Lower lobe of right lung (tissue), 2 donors: ENCODE measurements at regions not wholly inside any gene's neighbourhood (a gene's known extent, or its start where the extent isn't known, plus 50 kb on each side); places are given as distances from the start of the nearest gene placed in this dataset.

Experiments used
- ATAC-seq, 2 donors: fragments of 200-7000 bp; cut with Tn5 transposase; one replicate each; pipeline ENCODE4 v1.9.1; 2020 to 2022; ENCODE audit warnings: mild to moderate bottlenecking in 2 of 2, moderate library complexity in 2 of 2
- DNase-seq: peaks from one replicate; pipeline ENCODE4 v3.0.0-alpha.2; 2020
- H3K27ac ChIP-seq: fragments of 200-600 bp; one replicate; pipeline ENCODE4 v1.8.0; 2022
- H3K27me3 ChIP-seq: fragments of 200-600 bp; one replicate; pipeline ENCODE4 v1.8.0; 2022; ENCODE audit warnings: low read depth
- H3K36me3 ChIP-seq: fragments of 200-600 bp; one replicate; pipeline ENCODE4 v1.8.0; 2022; ENCODE audit warnings: mild to moderate bottlenecking
- H3K4me1 ChIP-seq: fragments of 200-600 bp; one replicate; pipeline ENCODE4 v1.8.0; 2022
- H3K4me3 ChIP-seq: fragments of 200-600 bp; one replicate; pipeline ENCODE4 v1.8.0; 2022; ENCODE audit warnings: mild to moderate bottlenecking
- H3K9me3 ChIP-seq: fragments of 200-600 bp; one replicate; pipeline ENCODE4 v1.8.0; 2022
- intact Hi-C: fragments of 100-400 bp; cut with DNase I; formaldehyde crosslinking; loops from one replicate; pipeline ENCODE4 v1.11.0; 2022
- TF ChIP-seq, protein P1 (sequence below): fragments of 200-600 bp; IDR thresholded peaks from one replicate; pipeline ENCODE4 v1.8.0; 2022; ENCODE audit warnings: antibody characterized with exemption, mild to moderate bottlenecking
- donor health status: DM: no; HTN: yes; CAD: no; lungs with severe emphysema.

GRCh38 chr13:36763126-36763722 is 55.8 kb upstream of the RFXAP start:
- DNase-seq: no peak
- Histone ChIP-seq H3K9me3 (peaks cover 7% of the 10 kb centered on the region), H3K27ac (no peak overlapping the region), H3K36me3 (no peaks in the 10 kb centered on the region), H3K27me3 (no peaks in the 10 kb centered on the region), H3K4me3 (no peak overlapping the region), H3K4me1 (no peaks in the 10 kb centered on the region)
- no peak for ATAC-seq
- intact Hi-C loops: no loop called here
- TF ChIP-seq, protein P1, sequence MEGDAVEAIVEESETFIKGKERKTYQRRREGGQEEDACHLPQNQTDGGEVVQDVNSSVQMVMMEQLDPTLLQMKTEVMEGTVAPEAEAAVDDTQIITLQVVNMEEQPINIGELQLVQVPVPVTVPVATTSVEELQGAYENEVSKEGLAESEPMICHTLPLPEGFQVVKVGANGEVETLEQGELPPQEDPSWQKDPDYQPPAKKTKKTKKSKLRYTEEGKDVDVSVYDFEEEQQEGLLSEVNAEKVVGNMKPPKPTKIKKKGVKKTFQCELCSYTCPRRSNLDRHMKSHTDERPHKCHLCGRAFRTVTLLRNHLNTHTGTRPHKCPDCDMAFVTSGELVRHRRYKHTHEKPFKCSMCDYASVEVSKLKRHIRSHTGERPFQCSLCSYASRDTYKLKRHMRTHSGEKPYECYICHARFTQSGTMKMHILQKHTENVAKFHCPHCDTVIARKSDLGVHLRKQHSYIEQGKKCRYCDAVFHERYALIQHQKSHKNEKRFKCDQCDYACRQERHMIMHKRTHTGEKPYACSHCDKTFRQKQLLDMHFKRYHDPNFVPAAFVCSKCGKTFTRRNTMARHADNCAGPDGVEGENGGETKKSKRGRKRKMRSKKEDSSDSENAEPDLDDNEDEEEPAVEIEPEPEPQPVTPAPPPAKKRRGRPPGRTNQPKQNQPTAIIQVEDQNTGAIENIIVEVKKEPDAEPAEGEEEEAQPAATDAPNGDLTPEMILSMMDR: no peak

GRCh38 chr13:36764536-36764935 is 54.5 kb upstream of the RFXAP start:
- DNase-seq (no peak), ATAC-seq (no peak)
- intact Hi-C loops: no loop called here
- TF ChIP-seq, protein P1: no peak
- Histone ChIP-seq H3K36me3 (no peaks in the 10 kb centered on the region), H3K4me3 (no peak overlapping the region), H3K27me3 (no peaks in the 10 kb centered on the region), H3K9me3 (peaks cover 7% of the 10 kb centered on the region), H3K27ac (no peak overlapping the region), H3K4me1 (no peaks in the 10 kb centered on the region)

DNA sequence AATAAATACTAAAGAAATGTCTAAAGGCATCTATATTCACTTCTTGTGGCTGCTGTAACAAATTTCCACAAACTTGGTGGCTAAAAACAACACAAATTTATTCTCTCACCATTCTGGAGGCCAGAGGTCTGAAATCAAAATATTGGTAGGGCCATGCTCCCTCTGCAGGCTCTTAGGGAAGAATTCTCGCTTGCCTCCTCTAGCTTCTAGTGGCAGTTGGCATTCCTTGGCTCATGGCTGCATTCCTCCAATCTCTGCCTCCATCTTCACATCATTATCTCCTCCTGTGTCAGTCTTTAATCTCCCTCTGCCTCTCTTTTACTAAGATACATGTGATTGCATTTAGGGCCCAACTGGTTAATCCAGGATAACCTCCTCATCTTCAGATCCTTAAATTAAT is 54.1 kb upstream of the RFXAP start:
- ATAC-seq: no peak
- Histone ChIP-seq H3K27me3 (no peaks in the 10 kb centered on the region), H3K4me1 (no peaks in the 10 kb centered on the region), H3K27ac (no peak overlapping the region), H3K4me3 (no peak overlapping the region), H3K9me3 (peaks cover 7% of the 10 kb centered on the region), H3K36me3 (no peaks in the 10 kb centered on the region)
- intact Hi-C loops: no loop called here
- TF ChIP-seq, protein P1: no peak
- no peak for DNase-seq

DNA sequence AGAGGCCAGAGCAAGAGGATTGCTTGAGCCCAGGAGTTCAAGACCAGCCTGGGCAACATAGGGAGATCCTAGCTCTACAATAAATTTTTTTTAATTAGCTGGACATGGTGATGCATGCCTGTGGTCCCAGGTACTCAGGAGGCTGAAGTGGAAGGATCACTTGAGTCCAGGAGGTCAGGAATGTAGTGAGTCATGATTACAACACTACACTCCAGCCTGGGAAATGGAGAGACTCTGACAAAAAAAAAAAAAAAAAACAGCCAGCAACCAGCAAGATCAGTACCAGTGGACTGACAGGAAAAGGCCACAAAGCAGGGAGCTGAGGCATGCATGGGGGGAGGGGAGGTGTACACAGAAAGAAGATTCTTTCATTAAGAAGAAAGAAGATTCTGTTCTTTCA is 52.7 kb upstream of the RFXAP start:
- H3K36me3 ChIP-seq: no peaks in the 10 kb centered on the region
- ATAC-seq: peak; percentile 89 to 92
- DNase-seq: no peak
- H3K27me3 ChIP-seq: no peaks in the 10 kb centered on the region
- no peaks in the 10 kb centered on the region for H3K4me1 ChIP-seq
- intact Hi-C loops: no loop called here
- H3K27ac ChIP-seq: no peak overlapping the region
- peaks cover 7% of the 10 kb centered on the region for H3K9me3 ChIP-seq
- TF ChIP-seq, protein P1: no peak
- H3K4me3 ChIP-seq: no peak overlapping the region

- Histone ChIP-seq H3K9me3 (peaks cover 7% of the 10 kb centered on the region), H3K4me1 (no peaks in the 10 kb centered on the region), H3K27me3 (no peaks in the 10 kb centered on the region), H3K36me3 (no peaks in the 10 kb centered on the region), H3K27ac (no peak overlapping the region), H3K4me3 (no peak overlapping the region)
- DNase-seq (no peak), ATAC-seq (no peak)
- intact Hi-C loops: no loop called here
- TF ChIP-seq, protein P1: no peak
Measured at GRCh38 chr13:36767276-36767675, 51.7 kb upstream of the RFXAP start.
